ENCODE measurements at regions not wholly inside any gene's neighbourhood (a gene's known extent, or its start where the extent isn't known, plus 50 kb on each side); places are given as distances from the start of the nearest gene placed in this dataset.

GRCh38 chr4:146998157-146998556, 52.5 kb upstream of the TTC29 start:
- Histone ChIP-seq H3K36me3 (replicated peaks; ENCODE audit: control insufficient read depth, insufficient read depth, low read length) (no peaks in the 10 kb centered on the region), H3K27me3 (ENCODE audit: control insufficient read depth, insufficient read depth, low read length) (no peaks in the 10 kb centered on the region), H3K4me3 (ENCODE audit: insufficient read depth, low read depth, low read length) (no peak overlapping the region)
- DNase-seq = no peak

GRCh38 chr4:147003956-147004809, 58.5 kb upstream of the TTC29 start:
- no peaks in the 10 kb centered on the region for H3K36me3 ChIP-seq (replicated peaks; ENCODE audit: control insufficient read depth, insufficient read depth, low read length)
- no peak for DNase-seq

GRCh38 chr4:147006229-147006628, 60.6 kb upstream of the TTC29 start:
- Histone ChIP-seq H3K4me3 (ENCODE audit: insufficient read depth, low read depth, low read length) (no peak overlapping the region), H3K27me3 (ENCODE audit: control insufficient read depth, insufficient read depth, low read length) (no peaks in the 10 kb centered on the region), H3K36me3 (replicated peaks; ENCODE audit: control insufficient read depth, insufficient read depth, low read length) (no peaks in the 10 kb centered on the region)
- DNase-seq = no peak

More at GRCh38 chr4:147003956-147004809, 58.5 kb upstream of the TTC29 start:
- H3K4me3 ChIP-seq (ENCODE audit: insufficient read depth, low read depth, low read length) = no peak overlapping the region
- no peaks in the 10 kb centered on the region for H3K27me3 ChIP-seq (ENCODE audit: control insufficient read depth, insufficient read depth, low read length)

GRCh38 chr4:147009875-147010274, 64.2 kb upstream of the TTC29 start:
- no peak overlapping the region for H3K4me3 ChIP-seq (ENCODE audit: insufficient read depth, low read depth, low read length)
- H3K36me3 ChIP-seq (replicated peaks; ENCODE audit: control insufficient read depth, insufficient read depth, low read length) = no peaks in the 10 kb centered on the region
- no peak for DNase-seq
- H3K27me3 ChIP-seq (ENCODE audit: control insufficient read depth, insufficient read depth, low read length) = no peaks in the 10 kb centered on the region

GRCh38 chr4:147011411-147011810, 65.7 kb upstream of the TTC29 start:
- Histone ChIP-seq H3K27me3 (ENCODE audit: control insufficient read depth, insufficient read depth, low read length) (no peaks in the 10 kb centered on the region), H3K4me3 (ENCODE audit: insufficient read depth, low read depth, low read length) (no peak overlapping the region), H3K36me3 (replicated peaks; ENCODE audit: control insufficient read depth, insufficient read depth, low read length) (no peaks in the 10 kb centered on the region)
- no peak for DNase-seq

- Histone ChIP-seq H3K36me3 (replicated peaks; ENCODE audit: control insufficient read depth, insufficient read depth, low read length) (no peaks in the 10 kb centered on the region), H3K4me3 (ENCODE audit: insufficient read depth, low read depth, low read length) (no peak overlapping the region), H3K27me3 (ENCODE audit: control insufficient read depth, insufficient read depth, low read length) (no peaks in the 10 kb centered on the region)
- DNase-seq = no peak
Observed at GRCh38 chr4:147012059-147012707, 66.5 kb upstream of the TTC29 start.

- no peaks in the 10 kb centered on the region for H3K36me3 ChIP-seq (replicated peaks; ENCODE audit: control insufficient read depth, insufficient read depth, low read length)
- DNase-seq = no peak
- H3K4me3 ChIP-seq (ENCODE audit: insufficient read depth, low read depth, low read length) = no peak overlapping the region
- H3K27me3 ChIP-seq (ENCODE audit: control insufficient read depth, insufficient read depth, low read length) = no peaks in the 10 kb centered on the region
Observed at GRCh38 chr4:147014946-147015345, 69.3 kb upstream of the TTC29 start.

- no peaks in the 10 kb centered on the region for H3K36me3 ChIP-seq (replicated peaks; ENCODE audit: control insufficient read depth, insufficient read depth, low read length)
- no peaks in the 10 kb centered on the region for H3K27me3 ChIP-seq (ENCODE audit: control insufficient read depth, insufficient read depth, low read length)
- H3K4me3 ChIP-seq (ENCODE audit: insufficient read depth, low read depth, low read length) = no peak overlapping the region
- DNase-seq = no peak
Observed at GRCh38 chr4:147015491-147015890, 69.8 kb upstream of the TTC29 start.

GRCh38 chr4:147017081-147017480, 71.4 kb upstream of the TTC29 start:
- H3K27me3 ChIP-seq (ENCODE audit: control insufficient read depth, insufficient read depth, low read length) = no peaks in the 10 kb centered on the region
- H3K4me3 ChIP-seq (ENCODE audit: insufficient read depth, low read depth, low read length) = no peak overlapping the region
- H3K36me3 ChIP-seq (replicated peaks; ENCODE audit: control insufficient read depth, insufficient read depth, low read length) = no peaks in the 10 kb centered on the region
- DNase-seq = no peak

GRCh38 chr4:147019091-147019490, 73.4 kb upstream of the TTC29 start:
- H3K36me3 ChIP-seq (replicated peaks; ENCODE audit: control insufficient read depth, insufficient read depth, low read length) = no peaks in the 10 kb centered on the region
- no peaks in the 10 kb centered on the region for H3K27me3 ChIP-seq (ENCODE audit: control insufficient read depth, insufficient read depth, low read length)
- no peak for DNase-seq
- no peak overlapping the region for H3K4me3 ChIP-seq (ENCODE audit: insufficient read depth, low read depth, low read length)

- no peak for DNase-seq
- no peaks in the 10 kb centered on the region for H3K36me3 ChIP-seq (replicated peaks; ENCODE audit: control insufficient read depth, insufficient read depth, low read length)
- H3K27me3 ChIP-seq (ENCODE audit: control insufficient read depth, insufficient read depth, low read length) = no peaks in the 10 kb centered on the region
- no peak overlapping the region for H3K4me3 ChIP-seq (ENCODE audit: insufficient read depth, low read depth, low read length)
Observed at GRCh38 chr4:147020456-147020855, 74.8 kb upstream of the TTC29 start.

- Histone ChIP-seq H3K36me3 (replicated peaks; ENCODE audit: control insufficient read depth, insufficient read depth, low read length) (no peaks in the 10 kb centered on the region), H3K27me3 (ENCODE audit: control insufficient read depth, insufficient read depth, low read length) (no peaks in the 10 kb centered on the region), H3K4me3 (ENCODE audit: insufficient read depth, low read depth, low read length) (no peak overlapping the region)
- no peak for DNase-seq
Observed at GRCh38 chr4:147025042-147025441, 79.4 kb upstream of the TTC29 start.

GRCh38 chr4:147029296-147029695, 83.6 kb upstream of the TTC29 start:
- Histone ChIP-seq H3K27me3 (ENCODE audit: control insufficient read depth, insufficient read depth, low read length) (no peaks in the 10 kb centered on the region), H3K4me3 (ENCODE audit: insufficient read depth, low read depth, low read length) (no peak overlapping the region), H3K36me3 (replicated peaks; ENCODE audit: control insufficient read depth, insufficient read depth, low read length) (no peaks in the 10 kb centered on the region)
- no peak for DNase-seq

- no peaks in the 10 kb centered on the region for H3K27me3 ChIP-seq (ENCODE audit: control insufficient read depth, insufficient read depth, low read length)
- H3K36me3 ChIP-seq (replicated peaks; ENCODE audit: control insufficient read depth, insufficient read depth, low read length) = no peaks in the 10 kb centered on the region
- H3K4me3 ChIP-seq (ENCODE audit: insufficient read depth, low read depth, low read length) = no peak overlapping the region
- DNase-seq = no peak
Observed at GRCh38 chr4:147034372-147034771, 88.7 kb upstream of the TTC29 start.

GRCh38 chr4:147037069-147037468, 91.4 kb upstream of the TTC29 start:
- no peaks in the 10 kb centered on the region for H3K27me3 ChIP-seq (ENCODE audit: control insufficient read depth, insufficient read depth, low read length)

More at GRCh38 chr4:147037069-147037468, 91.4 kb upstream of the TTC29 start:
- no peak overlapping the region for H3K4me3 ChIP-seq (ENCODE audit: insufficient read depth, low read depth, low read length)
- DNase-seq = no peak
- no peaks in the 10 kb centered on the region for H3K36me3 ChIP-seq (replicated peaks; ENCODE audit: control insufficient read depth, insufficient read depth, low read length)
